ENCODE measurements at regions not wholly inside any gene's neighbourhood (a gene's known extent, or its start where the extent isn't known, plus 50 kb on each side); places are given as distances from the start of the nearest gene placed in this dataset.

DNA sequence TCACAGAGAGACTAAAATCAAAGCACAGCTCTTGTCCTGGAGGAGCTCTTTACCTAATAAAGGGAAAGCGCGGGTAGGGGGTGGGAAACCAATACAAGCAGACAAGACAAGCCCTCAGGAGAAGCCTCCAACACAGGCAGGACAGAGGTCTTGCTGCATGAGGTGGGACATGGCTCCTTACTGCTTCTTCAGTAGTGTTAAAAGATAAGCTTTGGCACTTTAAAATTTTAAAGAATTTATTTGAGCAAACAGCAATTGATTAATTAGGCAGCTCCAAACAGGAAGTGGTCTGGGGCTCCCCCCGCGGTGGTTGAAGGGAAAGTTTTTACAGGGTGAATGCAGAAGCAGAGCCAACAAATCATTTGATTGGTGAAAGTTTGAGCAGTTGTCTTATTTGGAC is 50.3 kb upstream of the MACC1 start:
- DNase-seq (ENCODE audit: low spot score): no peak

DNA sequence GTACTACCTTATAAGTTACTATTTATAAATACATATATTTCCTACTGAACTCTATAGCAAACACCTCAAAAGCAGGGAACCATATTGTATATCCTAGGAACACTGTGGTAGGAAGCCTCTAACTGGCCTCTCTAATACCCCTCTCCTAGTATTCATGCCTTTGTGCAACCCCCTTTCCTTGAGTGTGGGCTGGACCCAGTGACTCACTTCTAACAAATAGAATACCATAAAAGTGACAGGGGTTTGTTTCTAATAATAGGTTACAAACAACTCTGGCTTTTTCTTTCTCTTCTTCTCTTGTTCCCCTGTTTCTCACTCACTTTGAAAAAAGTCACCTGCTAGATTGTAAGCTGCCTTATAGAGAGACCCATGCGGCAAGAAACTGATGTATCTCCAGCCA is 51.6 kb upstream of the MACC1 start:
- no peak for DNase-seq (ENCODE audit: low spot score)

DNA sequence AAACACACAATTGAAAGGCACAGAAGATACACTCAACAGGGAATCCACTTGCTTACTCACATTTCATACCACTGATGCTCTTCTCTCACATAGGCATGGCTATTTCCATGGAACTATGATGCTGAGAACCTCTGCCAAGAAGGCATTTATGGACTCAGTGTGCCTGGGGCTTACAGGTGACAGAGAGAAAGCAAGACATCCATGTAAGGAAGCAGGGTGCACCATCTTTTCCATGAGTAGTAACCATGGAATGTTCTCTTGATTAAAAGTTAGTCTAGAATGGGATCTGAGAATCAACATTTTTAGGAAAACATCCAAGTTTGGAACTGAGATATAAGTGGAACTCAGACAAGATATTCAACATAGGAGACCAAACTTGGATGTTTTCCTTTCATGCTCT is 52.5 kb upstream of the MACC1 start:
- DNase-seq (ENCODE audit: low spot score): peak; percentile 5

DNA sequence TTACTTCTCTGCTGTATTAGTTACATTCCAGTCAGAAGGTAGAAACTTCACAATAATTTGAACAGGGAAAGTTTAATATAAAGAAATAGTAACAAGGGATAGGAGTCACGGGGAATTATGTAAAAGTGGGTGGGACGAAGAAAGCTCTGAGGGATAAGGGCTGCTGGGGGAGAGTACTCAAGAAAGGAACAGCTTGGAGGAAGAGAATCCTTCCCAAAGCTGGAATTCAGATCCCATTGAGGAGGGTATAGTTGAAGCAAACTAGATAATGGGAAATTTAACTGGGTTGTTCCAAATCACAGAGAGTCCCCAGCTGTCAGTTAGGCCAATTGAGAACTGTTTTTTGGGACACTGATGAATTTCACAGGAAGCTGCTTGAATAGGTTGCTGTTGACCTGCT is 53.2 kb upstream of the MACC1 start:
- DNase-seq (ENCODE audit: low spot score): no peak

DNA sequence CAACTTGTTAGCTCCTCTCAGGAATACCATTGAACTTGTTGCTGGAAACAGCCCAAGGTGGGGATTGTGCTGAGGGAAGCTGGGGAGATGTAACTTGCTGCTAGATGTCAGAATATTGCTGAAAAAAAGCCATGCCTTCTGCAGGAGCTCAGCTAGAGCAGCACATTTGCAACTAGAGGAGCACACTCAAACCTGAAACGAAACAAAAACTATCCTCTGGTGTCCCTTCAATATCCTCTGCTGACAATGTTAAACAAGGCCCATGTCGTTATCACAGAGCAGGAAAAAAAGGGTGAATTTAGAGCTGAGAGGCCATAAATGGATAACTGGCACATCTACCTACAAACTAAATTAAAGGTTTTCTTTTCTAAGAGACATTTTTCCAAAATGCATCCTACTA is 53.7 kb upstream of the MACC1 start:
- no peak for DNase-seq (ENCODE audit: low spot score)

DNA sequence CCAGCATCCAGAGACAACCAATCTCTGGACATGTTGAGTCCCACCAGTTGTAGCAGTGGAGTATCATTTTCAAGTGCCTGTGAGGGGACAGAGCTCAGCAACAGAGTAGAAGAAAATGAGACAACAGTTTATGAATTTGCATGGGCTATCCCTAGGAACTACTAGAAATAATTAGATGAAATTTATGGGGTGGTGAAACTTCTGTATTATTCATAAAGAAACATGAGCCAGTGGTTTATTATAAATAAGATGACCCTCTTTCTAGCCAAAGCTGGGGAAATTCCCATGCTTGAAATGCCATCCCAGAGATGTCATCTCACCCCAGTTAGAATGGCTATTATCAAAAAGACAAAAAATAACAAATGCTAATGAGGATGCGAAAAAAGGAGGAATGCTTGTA is 55.1 kb upstream of the ITGB8 start:
- no peak for DNase-seq (ENCODE audit: low spot score)

DNA sequence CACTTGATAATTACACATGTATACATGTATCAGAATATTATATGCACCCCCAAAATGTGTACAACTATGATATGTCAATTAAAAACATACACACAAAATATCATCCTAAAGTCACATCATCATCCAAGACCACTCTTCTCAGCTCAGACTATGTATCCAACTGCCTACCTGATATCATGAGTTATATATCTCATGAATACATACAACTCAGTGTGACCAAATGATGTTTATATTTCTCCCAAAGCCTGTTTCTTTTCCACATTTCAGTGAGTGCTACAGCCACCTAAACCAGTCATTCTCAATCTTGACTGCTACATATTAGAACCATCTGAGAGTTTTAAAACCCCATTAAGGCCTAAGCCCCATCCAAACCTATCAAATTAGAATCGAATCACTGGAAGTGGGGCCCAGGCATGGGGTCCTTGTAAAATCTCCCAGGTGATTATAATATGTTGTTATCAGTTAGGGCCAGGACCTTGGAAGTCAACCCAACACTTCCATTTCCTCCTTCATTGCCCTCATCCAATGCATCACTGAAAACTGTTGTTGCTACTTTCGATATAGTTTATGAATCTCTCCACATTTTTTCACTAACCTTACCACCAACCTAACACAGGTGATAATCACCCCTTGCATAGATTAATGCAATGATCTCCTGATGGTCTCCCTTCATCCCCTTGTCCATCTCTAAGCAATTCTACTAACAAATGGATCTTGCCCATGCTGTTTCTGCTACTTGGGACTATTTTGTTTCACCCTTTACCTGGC is 53.8 kb upstream of the ITGB8 start:
- DNase-seq (ENCODE audit: low spot score): no peak

DNA sequence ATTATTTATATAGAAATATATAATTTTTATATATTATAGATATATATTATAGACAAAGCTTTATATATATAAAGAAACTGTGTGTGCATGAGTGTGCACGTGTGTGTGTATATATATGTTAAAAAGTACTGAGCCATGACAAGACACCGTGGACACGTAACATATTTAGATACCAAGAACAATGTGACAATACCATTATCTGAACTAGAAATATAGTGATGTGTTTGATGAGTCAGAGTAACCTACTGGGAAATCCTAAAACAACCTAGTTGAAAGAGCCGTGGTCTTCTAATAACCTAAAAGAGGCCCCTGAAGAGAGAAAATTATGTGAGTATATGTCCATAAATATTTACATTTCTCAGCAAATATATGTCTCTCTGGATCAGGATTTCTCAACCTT is 50.7 kb upstream of the ITGB8 start:
- no peak for DNase-seq (ENCODE audit: low spot score)

DNA sequence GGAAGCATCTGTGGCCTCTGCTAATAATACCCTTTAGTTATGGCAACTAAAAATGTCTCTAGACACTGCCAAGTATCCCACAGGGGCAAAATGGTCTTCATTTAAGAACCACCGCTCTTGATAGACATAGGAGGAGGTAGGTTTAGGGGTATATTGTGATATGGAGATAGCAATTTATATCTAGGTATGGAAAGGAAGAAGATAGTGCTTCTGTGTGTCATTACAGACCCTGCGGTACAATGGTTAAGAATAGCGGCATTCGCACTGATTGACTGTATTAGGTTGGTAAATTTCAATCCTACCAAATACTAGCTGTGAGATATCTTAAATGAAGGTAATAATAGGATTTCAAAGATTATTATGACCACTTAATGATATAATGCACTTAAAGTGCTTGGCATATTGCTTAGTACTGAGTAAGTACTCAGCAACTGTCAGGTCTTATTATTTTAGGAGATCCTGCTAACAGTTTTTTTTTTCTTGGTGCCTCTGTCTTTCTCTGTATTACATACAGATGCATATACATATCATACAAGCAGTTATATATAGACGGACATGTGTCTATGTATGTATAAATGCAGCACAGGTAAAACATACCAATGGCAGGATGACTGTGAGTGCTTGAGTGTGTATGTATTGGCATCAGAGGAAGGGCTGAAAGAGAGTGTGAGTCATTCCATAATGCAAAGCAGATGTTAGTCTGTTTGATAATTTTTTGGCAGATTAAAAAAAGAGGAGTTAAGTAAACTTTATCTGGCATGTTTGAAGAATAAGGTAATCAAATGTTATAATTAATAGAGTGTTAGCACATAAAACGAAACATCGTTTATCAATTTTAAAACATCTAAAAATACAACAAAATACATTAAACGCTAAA is 50.0 kb upstream of the ITGB8 start:
- peak; percentile 26 for DNase-seq (ENCODE audit: low spot score)
